Stromal cell of bone marrow (primary cell): ENCODE measurements at regions not wholly inside any gene's neighbourhood (a gene's known extent, or its start where the extent isn't known, plus 50 kb on each side); places are given as distances from the start of the nearest gene placed in this dataset.

Source experiments
- DNase-seq: peaks from one replicate; pipeline ENCODE4 v3.0.0-alpha.2; 2012; ENCODE audit warnings: low read depth

DNA sequence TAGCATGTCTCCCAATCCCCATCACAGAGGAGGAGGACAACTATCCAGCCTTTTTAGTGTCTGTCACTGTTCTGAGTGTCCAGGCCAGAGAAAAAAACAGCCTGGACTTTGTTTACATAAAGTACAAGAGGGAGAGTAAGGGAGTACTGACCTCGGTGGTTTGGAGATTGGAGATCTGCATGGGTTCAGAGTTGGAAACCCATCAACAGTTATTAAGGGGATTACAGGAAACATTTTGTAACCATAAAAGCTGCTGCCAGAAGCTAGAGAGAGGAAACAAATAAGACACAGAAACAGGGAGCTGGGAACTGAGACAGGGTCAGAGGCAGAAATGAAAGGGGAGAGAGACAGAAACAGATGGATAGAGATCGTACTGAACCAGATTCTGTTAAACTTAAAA, 131.5 kb upstream of the CTTNBP2NL start:
- DNase-seq, result peak; percentile 28

GRCh38 chr1:112265931-112266330, 130.1 kb upstream of the CTTNBP2NL start:
- no peak for DNase-seq

GRCh38 chr1:112267206-112267605, 128.8 kb upstream of the CTTNBP2NL start:
- DNase-seq, result no peak

DNA sequence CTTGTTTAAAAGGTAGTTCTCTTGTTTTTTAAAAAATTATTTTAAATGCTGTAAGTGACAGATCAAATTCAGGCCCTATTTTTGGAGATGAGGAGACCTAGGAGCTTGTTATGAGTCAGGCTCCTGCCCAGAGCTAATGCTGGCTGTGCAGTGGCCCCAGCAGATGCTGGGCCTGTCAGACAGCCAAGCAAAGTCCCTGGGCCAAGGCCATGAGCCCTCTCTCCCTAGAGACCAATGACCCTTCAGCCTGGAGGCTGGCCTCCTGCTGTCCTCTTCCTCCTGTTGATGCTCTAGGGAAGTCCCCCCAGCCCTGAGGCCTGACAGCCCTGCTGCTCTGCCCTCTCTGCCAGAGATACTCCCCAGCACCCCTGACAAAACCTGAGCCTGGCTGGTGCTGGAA, 128.1 kb upstream of the CTTNBP2NL start:
- DNase-seq, result no peak

DNA sequence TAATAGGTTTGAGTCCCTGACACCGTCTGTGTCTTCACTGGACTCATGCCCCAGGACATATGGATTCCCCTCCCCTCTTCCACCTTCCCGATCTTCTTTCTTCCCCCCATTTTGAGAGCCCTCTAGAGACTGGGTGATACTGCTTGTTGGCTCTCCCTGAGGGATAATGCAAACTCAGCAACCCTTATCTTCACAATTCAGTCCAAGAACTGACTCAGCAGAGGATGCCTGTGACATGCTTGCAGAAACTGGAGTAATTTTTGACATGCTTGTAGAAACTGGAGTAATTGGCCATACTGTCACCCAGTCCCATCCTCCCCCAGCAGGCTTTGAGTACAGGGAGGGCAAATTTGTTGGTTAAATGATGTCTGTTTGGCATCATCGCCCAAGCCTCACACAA, 127.6 kb upstream of the CTTNBP2NL start:
- DNase-seq, result no peak

- DNase-seq, result no peak
These were observed 124.7 kb upstream of the CTTNBP2NL start for GRCh38 chr1:112271270-112271669.

DNA sequence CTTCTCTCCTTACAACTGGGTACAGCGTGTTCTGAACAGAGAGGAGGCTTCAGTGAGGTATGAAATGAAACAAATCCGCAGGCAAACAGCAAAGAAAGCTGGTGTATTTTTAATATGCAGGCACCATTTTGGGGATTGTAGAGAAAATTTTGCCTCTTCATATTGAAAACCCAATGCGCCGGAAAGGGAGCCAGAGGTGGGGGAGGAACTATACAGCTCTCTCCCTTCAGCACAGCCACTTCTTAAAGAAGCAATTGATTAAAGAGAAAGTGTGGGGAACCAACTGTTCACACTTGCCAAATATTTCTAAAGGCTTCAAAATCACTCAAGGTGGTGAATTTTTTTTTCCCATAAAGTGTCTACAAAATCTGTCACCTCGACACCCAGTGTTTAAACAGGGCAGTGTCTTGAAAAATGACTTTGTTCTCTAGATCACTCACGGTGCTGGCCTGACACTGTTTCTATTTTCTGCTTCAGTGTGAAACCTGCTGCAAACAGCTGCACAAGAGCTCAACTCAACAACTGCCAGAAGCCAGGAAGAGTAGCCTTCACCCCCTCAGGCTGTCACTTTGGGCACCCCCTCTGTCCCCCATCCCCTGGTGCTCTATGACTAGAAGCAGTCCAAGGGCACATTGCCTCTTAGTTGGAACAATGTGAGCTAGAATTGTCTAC, 123.8 kb upstream of the CTTNBP2NL start:
- DNase-seq, result no peak

- no peak for DNase-seq
These were observed 111.2 kb upstream of the CTTNBP2NL start for GRCh38 chr1:112284796-112285195.

- DNase-seq, result no peak
These were observed 110.7 kb upstream of the CTTNBP2NL start for GRCh38 chr1:112285316-112285715.

- no peak for DNase-seq
These were observed 110.3 kb upstream of the CTTNBP2NL start for GRCh38 chr1:112285746-112286145.

DNA sequence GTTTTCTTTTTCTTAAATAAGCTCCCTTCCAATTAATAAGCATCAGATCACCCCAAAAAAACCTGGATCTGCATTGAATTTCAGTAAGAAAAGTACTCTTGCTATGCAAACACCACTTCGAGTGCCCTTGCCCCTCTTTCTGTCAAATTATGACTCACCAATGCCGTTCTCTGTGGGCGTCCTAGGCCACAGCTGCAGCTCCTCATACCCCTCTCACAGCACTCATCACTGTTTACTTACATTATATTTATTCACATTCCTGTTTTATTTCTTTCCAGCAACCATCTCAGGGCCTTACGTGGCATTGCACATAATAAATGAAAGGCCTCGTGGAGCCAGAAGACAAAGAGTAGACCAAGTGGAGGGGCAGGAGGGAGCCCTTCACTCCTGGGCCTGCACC, 99.1 kb upstream of the CTTNBP2NL start:
- DNase-seq, result no peak

DNA sequence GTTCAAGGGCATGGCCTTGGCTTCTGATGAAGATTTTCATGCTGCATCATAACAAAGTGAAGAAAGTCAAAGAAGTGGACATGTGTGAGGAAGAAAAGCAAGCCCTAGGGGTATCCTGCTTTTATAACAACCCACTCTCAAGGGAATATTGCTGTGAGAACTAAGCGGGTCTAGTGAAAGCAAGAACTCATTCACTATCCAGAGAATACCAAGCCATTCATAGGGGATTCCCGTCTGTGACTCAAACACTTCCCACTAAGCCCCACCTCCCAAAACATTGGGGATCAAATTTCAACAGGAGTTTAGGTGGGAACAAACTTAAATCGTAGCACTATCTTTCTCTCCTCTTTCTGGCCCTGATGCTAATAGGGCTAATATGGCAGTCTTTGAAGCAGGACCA, 98.5 kb upstream of the CTTNBP2NL start:
- DNase-seq, result no peak

- DNase-seq, result peak; percentile 19
These were observed 97.5 kb upstream of the CTTNBP2NL start for GRCh38 chr1:112298558-112298957.

- no peak for DNase-seq
These were observed 91.9 kb upstream of the CTTNBP2NL start for GRCh38 chr1:112304126-112304525.

- DNase-seq, result no peak
These were observed 91.4 kb upstream of the CTTNBP2NL start for GRCh38 chr1:112304612-112305011.

- no peak for DNase-seq
These were observed 88.0 kb upstream of the CTTNBP2NL start for GRCh38 chr1:112307930-112308591.

DNA sequence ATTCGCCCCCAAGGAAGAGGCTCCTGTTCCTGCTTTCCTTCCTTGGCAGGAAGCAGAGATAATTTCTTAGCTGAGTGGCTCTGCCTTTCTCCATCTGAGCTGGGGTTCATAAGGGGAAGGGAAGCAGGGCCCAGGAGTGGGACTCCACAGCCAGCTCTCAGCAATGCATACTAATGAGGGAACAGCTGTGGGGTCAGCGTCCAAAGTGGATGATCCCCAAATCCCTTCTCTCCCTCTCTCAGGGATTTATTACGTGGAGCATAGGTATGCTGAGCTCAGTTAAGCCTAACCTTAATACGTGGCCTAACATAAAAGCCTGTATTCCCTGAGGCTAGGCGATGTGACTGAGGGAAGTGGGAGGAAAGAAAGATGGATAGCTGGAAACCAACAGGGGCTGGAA, 87.3 kb upstream of the CTTNBP2NL start:
- DNase-seq, result no peak

DNA sequence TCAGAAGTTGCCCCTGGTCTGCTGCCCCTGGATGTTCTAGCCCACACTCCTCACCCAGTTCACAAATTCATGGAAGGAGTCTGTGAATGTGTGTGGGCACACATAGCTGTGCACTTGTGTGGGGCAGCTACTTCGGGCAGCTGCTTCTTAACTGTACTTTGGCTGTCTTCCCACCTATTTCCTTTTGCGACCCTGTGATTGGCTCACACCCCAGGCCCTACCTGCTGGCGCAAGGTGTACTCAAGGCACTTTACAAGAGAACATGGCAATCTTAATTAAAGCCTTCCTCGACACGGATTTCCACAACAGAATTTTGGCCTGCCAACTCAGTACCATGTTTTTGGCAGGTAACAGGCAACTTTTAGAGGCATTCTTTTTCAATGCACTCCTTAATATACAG, 86.5 kb upstream of the CTTNBP2NL start:
- no peak for DNase-seq

GRCh38 chr1:112312315-112312714, 83.7 kb upstream of the CTTNBP2NL start:
- no peak for DNase-seq

DNA sequence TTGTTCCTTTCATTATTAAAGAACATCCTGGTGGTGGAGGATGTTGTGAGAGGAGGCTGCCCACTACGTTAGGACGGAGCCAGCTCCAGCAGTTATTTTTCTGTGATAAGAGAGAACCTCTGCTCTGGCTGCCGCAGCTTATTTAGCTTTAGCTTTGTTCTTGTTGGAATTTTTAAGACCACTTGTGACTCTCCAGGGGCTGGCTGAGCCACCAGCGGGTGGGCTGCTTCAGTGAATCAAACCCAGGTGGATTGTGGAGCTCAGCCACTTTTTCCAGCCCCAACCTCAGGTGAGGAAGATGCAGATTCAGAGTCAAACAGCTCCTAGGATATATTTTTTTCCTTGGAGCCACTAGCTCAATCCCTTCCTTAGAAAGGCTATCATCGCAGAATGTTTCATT, 83.1 kb upstream of the CTTNBP2NL start:
- DNase-seq, result no peak

DNA sequence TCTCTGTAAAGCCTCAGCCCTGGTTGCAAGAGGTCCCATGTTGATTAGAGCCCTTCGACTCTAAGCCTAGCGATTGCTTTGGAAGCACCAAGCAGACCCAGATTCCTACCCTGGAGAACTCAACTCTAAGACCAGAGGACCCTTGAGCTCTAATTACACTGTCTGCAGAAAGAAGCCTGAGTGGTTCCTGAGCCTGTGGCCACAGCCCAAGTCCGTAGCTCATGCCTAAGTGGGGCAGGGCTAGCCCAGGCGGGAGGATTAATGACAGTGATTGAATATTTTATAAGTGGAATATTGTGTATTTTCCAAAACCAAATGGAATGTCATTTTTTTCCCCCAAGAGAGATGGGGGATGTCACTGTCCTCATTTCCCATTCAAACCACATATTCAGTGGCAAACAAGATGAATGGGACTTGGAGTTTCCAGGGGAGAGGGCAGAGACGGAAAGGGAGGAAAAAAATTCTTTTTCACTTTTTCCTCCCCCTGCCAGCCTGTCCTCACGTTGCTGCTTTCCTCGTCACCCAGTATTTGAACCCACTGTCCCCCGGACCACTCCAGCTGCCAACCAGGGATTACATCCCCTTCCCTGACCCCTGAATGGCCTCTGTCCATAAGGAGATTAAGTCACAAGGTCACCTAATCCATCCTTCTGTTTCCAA, 79.6 kb upstream of the CTTNBP2NL start:
- DNase-seq, result no peak

DNA sequence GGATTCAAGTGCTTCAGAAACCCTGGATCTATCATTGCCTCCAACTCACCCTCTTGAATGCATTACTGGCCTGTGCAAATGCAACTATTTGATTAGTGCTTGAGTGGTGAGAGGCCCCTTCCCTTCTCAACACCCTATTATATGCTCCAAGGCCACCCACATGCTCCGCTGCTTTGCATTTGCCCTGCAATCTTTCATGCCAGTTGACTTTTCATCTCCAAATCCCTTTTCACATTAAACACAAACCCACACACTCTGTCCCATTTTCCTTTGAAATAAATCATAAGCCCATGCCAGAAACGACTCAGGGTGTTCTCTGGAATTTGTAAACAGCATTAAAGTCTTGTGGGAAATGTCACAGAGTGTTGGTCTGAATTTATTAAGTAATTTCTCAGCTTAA, 78.9 kb upstream of the CTTNBP2NL start:
- no peak for DNase-seq

DNA sequence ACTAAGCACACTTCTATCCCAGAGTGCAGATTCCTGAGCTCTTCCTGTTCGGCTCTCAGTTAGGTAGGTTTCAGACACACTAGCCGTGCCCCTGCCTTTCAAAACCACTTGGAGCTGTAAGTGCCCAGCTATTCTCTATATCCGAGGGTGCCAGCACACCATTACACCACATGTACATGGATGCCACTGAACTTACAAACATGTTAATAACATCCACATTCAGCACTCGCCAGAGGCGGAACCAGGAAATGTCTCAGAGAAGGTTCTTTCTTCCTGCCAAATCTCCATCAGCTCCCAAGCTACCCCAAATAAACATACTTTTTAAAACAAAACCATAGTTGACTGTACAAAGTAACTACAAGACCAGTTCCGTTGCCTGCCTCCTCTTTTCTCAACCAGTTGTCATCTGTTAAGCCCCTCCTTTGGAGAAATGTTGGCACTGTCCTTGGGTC, 78.4 kb upstream of the CTTNBP2NL start:
- DNase-seq, result no peak
